Keratinocyte (primary cell): ENCODE measurements at regions not wholly inside any gene's neighbourhood (a gene's known extent, or its start where the extent isn't known, plus 50 kb on each side); places are given as distances from the start of the nearest gene placed in this dataset.
"Not testable (repeated sequence)": the region's sequence is repeated elsewhere in the genome, so short reads cannot be mapped to it uniquely, and the experiment has no call there.

ENCODE experiments used
- DNase-seq: peaks from one replicate; pipeline ENCODE4 v3.0.0-alpha.2; 2011; ENCODE audit warnings: low read depth, missing footprints, low spot score
- FAIRE-seq: peaks from 2 replicates; lab custom pipeline; 2011; peaks lifted over from hg19 to GRCh38; lab: Jason Lieb, UNC
- H2AFZ ChIP-seq: 2 replicates; pipeline ENCODE4 v1.6.0; 2012; ENCODE audit warnings: low read length, control low read depth, inconsistent platforms; ENCODE audit not compliant: control insufficient read depth
- H3K27ac ChIP-seq: 2 replicates; pipeline ENCODE4 v1.5.1; 2011; ENCODE audit warnings: low read length; ENCODE audit not compliant: control insufficient read depth, insufficient read depth
- H3K27me3 ChIP-seq: 3 replicates; pipeline ENCODE4 v1.6.0; 2011; ENCODE audit warnings: low read length; ENCODE audit not compliant: control insufficient read depth, insufficient read depth; ENCODE audit errors: extremely low read depth
- H3K36me3 ChIP-seq, 2 experiments: 2 replicates in 1 of 2; 3 replicates in 1 of 2; pipeline ENCODE4 v1.5.1; 2011; ENCODE audit warnings: low read length in 2 of 2, mild to moderate bottlenecking in 1 of 2; ENCODE audit not compliant: control insufficient read depth in 2 of 2, insufficient read depth in 2 of 2; ENCODE audit errors: extremely low read depth in 1 of 2
- H3K4me1 ChIP-seq: 3 replicates; pipeline ENCODE4 v1.5.1; 2011; ENCODE audit warnings: low read length; ENCODE audit not compliant: control insufficient read depth, insufficient read depth; ENCODE audit errors: extremely low read depth
- H3K4me2 ChIP-seq: 3 replicates; pipeline ENCODE4 v1.6.0; 2011; ENCODE audit warnings: low read depth, low read length; ENCODE audit not compliant: control insufficient read depth, insufficient read depth; ENCODE audit errors: extremely low read depth
- H3K4me3 ChIP-seq, 3 experiments: fragments of 200-600 bp in 1 of 3; sonication (generic) in 1 of 3; 2 replicates in 2 of 3; 3 replicates in 1 of 3; pipeline ENCODE4 v1.5.1; 2011 to 2016; ENCODE audit warnings: low read length in 3 of 3, mild to moderate bottlenecking in 3 of 3, control low read depth in 2 of 3, inconsistent platforms in 1 of 3, low read depth in 1 of 3, mixed read lengths in 1 of 3, mixed run types in 1 of 3, moderate library complexity in 1 of 3; ENCODE audit not compliant: control insufficient read depth in 2 of 3, insufficient read depth in 2 of 3; ENCODE audit errors: extremely low read depth in 1 of 3
- H3K79me2 ChIP-seq: 2 replicates; pipeline ENCODE4 v1.6.0; 2012; ENCODE audit warnings: low read length; ENCODE audit not compliant: control insufficient read depth, insufficient read depth
- H3K9ac ChIP-seq: 3 replicates; pipeline ENCODE4 v1.6.0; 2011; ENCODE audit warnings: low read length; ENCODE audit not compliant: control insufficient read depth, insufficient read depth; ENCODE audit errors: extremely low read depth
- H3K9me1 ChIP-seq: 3 replicates; pipeline ENCODE4 v1.6.0; 2011; ENCODE audit warnings: low read length; ENCODE audit not compliant: control insufficient read depth, insufficient read depth; ENCODE audit errors: extremely low read depth
- H3K9me3 ChIP-seq: 2 replicates; pipeline ENCODE4 v1.5.1; 2012; ENCODE audit warnings: low read depth, low read length; ENCODE audit not compliant: control insufficient read depth
- H4K20me1 ChIP-seq: 3 replicates; pipeline ENCODE4 v1.6.0; 2011; ENCODE audit warnings: low read length; ENCODE audit not compliant: control insufficient read depth, insufficient read depth; ENCODE audit errors: extremely low read depth
- EZH2 ChIP-seq: IDR thresholded peaks from one replicate; pipeline ENCODE4 v1.6.1; 2012; ENCODE audit warnings: inconsistent platforms, mild to moderate bottlenecking, low read length, moderate library complexity
- dilution Hi-C: fragments of 300-500 bp; cut with MboI; formaldehyde crosslinking; loops from one replicate; pipeline ENCODE4 v1.7.0; 2020; ENCODE audit warnings: low sequenced_read_pairs; ENCODE audit not compliant: extremely low pct_ligation_motif_present
- TF ChIP-seq, protein P1 (sequence below), 3 experiments: IDR thresholded peaks in 1 of 3; conservative IDR thresholded peaks in 1 of 3; optimal IDR thresholded peaks in 1 of 3; 2 replicates in 2 of 3; 3 replicates in 1 of 3; pipeline versions ENCODE3 to v1.5.1; 2011; ENCODE audit warnings: low read length in 3 of 3, mild to moderate bottlenecking in 3 of 3, moderate library complexity in 2 of 3, control low read depth in 1 of 3, inconsistent platforms in 1 of 3; ENCODE audit not compliant: insufficient read depth in 2 of 3; ENCODE audit errors: extremely low read depth in 1 of 3

DNA sequence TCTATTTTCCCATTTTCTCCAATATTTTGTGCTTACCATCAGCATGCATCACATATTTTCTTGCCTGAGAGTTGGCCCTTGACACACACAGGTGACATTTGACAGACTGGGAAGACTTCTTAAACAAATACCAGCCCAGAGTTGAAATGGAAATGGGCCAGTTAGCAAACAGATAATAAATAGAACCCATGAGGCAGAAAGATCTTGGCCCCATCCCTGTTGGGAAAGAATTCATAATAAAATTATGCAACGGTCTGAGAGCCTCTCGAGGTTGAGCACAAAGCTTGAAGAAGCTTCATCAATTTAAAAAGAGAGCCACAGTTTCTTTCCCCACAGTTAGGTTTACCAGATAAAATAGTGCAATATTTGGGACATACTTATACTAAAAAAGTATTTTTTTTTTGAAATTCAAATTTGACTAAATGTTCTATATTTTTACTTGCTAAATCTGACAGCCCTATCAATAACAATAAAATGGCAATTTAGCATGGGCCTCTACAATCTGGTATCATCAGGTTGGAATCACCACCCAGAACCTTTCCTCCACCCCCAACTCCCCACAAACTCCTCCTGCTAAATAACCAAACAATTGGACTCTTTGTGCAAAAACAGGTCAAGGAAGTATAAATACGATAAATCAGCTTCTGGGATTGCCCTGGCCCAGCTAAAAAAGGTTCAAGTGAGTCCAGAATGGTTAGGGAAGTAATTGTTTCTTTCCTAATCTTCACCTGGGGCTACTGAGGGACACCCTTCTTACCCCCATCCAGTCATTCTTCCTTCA, 129.8 kb downstream of the CD164 start:
- Histone ChIP-seq H3K79me2 (no peaks in the 10 kb centered on the region), H3K4me2 (no peak overlapping the region), H2AFZ (no peak overlapping the region), H4K20me1 (no peaks in the 10 kb centered on the region), H3K27me3 (no peaks in the 10 kb centered on the region), H3K4me3 (no peak overlapping the region), H3K27ac (no peak overlapping the region), H3K9me3 (no peaks in the 10 kb centered on the region), H3K4me1 (no peaks in the 10 kb centered on the region), H3K36me3 (no peaks in the 10 kb centered on the region), H3K9me1 (no peaks in the 10 kb centered on the region), H3K9ac (no peak overlapping the region)
- DNase-seq, result no peak
- FAIRE-seq, result no peak
- TF ChIP-seq EZH2, result no peak
- dilution Hi-C loops, result no loop called here

DNA sequence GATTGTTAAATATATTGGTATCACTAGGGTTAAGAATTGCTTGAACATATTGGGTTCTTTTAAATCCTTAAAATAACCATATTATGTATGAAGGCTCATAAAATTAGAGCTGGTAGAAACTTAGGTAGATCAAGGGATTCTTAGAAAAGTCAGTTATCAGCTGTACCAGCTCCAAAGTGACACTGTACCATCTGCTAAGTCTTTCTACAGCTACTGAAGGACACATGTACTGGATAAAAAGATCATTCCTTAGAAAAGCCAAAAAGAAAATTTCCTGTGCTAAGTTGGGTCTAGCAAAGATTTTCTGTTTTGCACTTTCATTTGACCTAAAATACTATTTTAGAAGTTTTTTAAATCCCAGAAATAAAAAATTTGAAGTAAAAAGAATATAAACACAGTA, 130.4 kb downstream of the CD164 start:
- no peak overlapping the region for H3K27ac ChIP-seq
- TF ChIP-seq EZH2, result no peak
- TF ChIP-seq, protein P1, sequence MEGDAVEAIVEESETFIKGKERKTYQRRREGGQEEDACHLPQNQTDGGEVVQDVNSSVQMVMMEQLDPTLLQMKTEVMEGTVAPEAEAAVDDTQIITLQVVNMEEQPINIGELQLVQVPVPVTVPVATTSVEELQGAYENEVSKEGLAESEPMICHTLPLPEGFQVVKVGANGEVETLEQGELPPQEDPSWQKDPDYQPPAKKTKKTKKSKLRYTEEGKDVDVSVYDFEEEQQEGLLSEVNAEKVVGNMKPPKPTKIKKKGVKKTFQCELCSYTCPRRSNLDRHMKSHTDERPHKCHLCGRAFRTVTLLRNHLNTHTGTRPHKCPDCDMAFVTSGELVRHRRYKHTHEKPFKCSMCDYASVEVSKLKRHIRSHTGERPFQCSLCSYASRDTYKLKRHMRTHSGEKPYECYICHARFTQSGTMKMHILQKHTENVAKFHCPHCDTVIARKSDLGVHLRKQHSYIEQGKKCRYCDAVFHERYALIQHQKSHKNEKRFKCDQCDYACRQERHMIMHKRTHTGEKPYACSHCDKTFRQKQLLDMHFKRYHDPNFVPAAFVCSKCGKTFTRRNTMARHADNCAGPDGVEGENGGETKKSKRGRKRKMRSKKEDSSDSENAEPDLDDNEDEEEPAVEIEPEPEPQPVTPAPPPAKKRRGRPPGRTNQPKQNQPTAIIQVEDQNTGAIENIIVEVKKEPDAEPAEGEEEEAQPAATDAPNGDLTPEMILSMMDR (optimal IDR thresholded peaks at IDR 0.05 in 1 of 3, IDR thresholded peaks at IDR 0.05 in 1 of 3, conservative IDR thresholded peaks at IDR 0.05 in 1 of 3; ENCODE audit: extremely low read depth in 1 of 3, insufficient read depth in 2 of 3, low read length in 3 of 3), result no peak
- dilution Hi-C loops, result no loop called here
- H3K4me2 ChIP-seq, result no peak overlapping the region
- FAIRE-seq (no peak), DNase-seq (no peak)
- H3K36me3 ChIP-seq, result no peaks in the 10 kb centered on the region
- no peaks in the 10 kb centered on the region for H3K9me1 ChIP-seq
- no peak overlapping the region for H3K9ac ChIP-seq
- H3K27me3 ChIP-seq, result no peaks in the 10 kb centered on the region
- no peaks in the 10 kb centered on the region for H3K9me3 ChIP-seq
- H3K4me3 ChIP-seq, result no peak overlapping the region
- H2AFZ ChIP-seq, result no peak overlapping the region
- H4K20me1 ChIP-seq, result no peaks in the 10 kb centered on the region
- no peaks in the 10 kb centered on the region for H3K4me1 ChIP-seq
- no peaks in the 10 kb centered on the region for H3K79me2 ChIP-seq

DNA sequence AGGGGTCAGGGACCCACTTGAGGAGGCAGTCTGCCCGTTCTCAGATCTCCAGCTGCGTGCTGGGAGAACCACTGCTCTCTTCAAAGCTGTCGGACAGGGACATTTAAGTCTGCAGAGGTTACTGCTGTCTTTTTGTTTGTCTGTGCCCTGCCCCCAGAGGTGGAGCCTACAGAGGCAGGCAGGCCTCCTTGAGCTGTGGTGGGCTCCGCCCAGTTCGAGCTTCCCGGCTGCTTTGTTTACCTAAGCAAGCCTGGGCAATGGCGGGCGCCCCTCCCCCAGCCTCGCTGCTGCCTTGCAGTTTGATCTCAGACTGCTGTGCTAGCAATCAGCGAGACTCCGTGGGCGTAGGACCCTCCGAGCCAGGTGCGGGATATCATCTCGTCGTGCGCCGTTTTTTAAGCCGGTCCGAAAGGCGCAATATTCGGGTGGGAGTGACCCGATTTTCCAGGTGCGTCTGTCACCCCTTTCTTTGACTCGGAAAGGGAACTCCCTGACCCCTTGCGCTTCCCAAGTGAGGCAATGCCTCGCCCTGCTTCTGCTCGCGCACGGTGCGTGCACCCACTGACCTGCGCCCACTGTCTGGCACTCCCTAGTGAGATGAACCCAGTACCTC, 131.6 kb downstream of the CD164 start:
- H3K9me3 ChIP-seq, H3K79me2 ChIP-seq, H3K27me3 ChIP-seq, H2AFZ ChIP-seq, DNase-seq, H3K9me1 ChIP-seq, FAIRE-seq, H3K27ac ChIP-seq, H3K36me3 ChIP-seq, H3K4me1 ChIP-seq, H4K20me1 ChIP-seq, dilution Hi-C loops, H3K4me2 ChIP-seq, H3K4me3 ChIP-seq, H3K9ac ChIP-seq: not testable (repeated sequence)
